Breast epithelium (tissue), 3 donors: ENCODE measurements at regions not wholly inside any gene's neighbourhood (a gene's known extent, or its start where the extent isn't known, plus 50 kb on each side); places are given as distances from the start of the nearest gene placed in this dataset.

Source experiments
- CTCF ChIP-seq, 3 donors: fragments of 450-650 bp; IDR thresholded peaks; one replicate each; pipeline ENCODE4 v1.5.1; 2016 to 2017; ENCODE audit warnings: antibody characterized with exemption in 3 of 3, mild to moderate bottlenecking in 3 of 3, moderate library complexity in 3 of 3
- POLR2A ChIP-seq: fragments of 450-650 bp; IDR thresholded peaks from one replicate; pipeline ENCODE4 v1.6.1; 2016; ENCODE audit warnings: antibody characterized with exemption, mild to moderate bottlenecking, moderate library complexity
- POLR2AphosphoS5 ChIP-seq, 3 donors: sonication (generic); formaldehyde crosslinking; IDR thresholded peaks; one replicate each; pipeline ENCODE4 v1.6.1; 2017; ENCODE audit warnings: antibody characterized with exemption in 3 of 3

DNA sequence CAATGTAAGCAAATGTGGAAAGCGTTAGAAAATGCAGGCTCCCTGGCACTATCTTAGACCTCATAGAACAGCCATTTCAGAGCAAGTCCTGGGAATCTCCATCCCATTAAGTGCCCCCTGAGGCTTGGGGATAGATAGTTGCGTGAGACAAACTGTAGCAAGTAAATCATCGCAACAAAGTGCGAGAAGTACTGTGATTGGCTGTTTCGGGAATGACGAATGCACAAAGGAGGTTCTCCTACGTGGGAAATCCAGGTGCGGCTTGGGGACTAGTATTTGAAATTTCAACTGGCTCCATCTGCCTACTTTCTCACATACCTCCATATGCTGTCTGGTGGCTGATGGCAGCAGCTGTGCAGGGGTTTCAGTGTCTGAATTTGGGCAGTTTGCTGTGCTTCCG is 84.5 kb downstream of the PLEKHG1 start:
- TF ChIP-seq CTCF (IDR thresholded peaks at IDR 0.05) (no peak), POLR2AphosphoS5 (IDR thresholded peaks at IDR 0.05) (no peak), POLR2A (no peak)
